22Rv1 (cell line): ENCODE measurements at regions not wholly inside any gene's neighbourhood (a gene's known extent, or its start where the extent isn't known, plus 50 kb on each side); places are given as distances from the start of the nearest gene placed in this dataset.

Experiments used
- CTCF ChIP-seq: fragments of 450-650 bp; IDR thresholded peaks from 2 replicates; pipeline ENCODE4 v1.5.1; 2017; ENCODE audit warnings: mild to moderate bottlenecking
- ZFX ChIP-seq: fragments of 450-650 bp; IDR thresholded peaks from 2 replicates; pipeline ENCODE4 v1.6.1; 2017; ENCODE audit warnings: antibody characterized with exemption, borderline replicate concordance

GRCh38 chr13:56400774-56401173 lies 739.9 kb upstream of the PRR20A start:
- TF ChIP-seq CTCF (no peak), ZFX (no peak)
